IMR-90 (cell line): ENCODE measurements at regions not wholly inside any gene's neighbourhood (a gene's known extent, or its start where the extent isn't known, plus 50 kb on each side); places are given as distances from the start of the nearest gene placed in this dataset.

ENCODE experiments used
- ATAC-seq: fragments of 200-7000 bp; cut with Tn5 transposase; 2 replicates; pipeline ENCODE4 v1.9.1; 2020; ENCODE audit warnings: low read depth, mild to moderate bottlenecking, moderate library complexity
- BruUV-seq: library from RNA; stranded (reverse); fragments of 400-500 nt; replicated peaks from 2 replicates; lab custom pipeline; 2021; lab: Mats Ljungman, UMichigan
- CTCF ChIA-PET: fragments of 300-600 bp; formaldehyde crosslinking; extraction: SDS; loops from one replicate; lab custom pipeline; 2021; ENCODE audit warnings: antibody characterized with exemption; lab: Yijun Ruan, JAX
- POLR2A ChIA-PET: fragments of 300-600 bp; sonication (Branson Sonifier 250); formaldehyde crosslinking; loops from one replicate; lab custom pipeline; 2022; ENCODE audit warnings: antibody characterized with exemption; ENCODE audit not compliant: unreplicated experiment; lab: Charles Lee
- DNase-seq: peaks from one replicate; pipeline ENCODE4 v3.0.0; 2013
- H2AFZ ChIP-seq: replicated peaks from 2 replicates; pipeline ENCODE3; 2013; ENCODE audit warnings: low read length, mild to moderate bottlenecking; ENCODE audit not compliant: poor library complexity
- H2AK5ac ChIP-seq: 2 replicates; pipeline ENCODE4 v1.6.1; 2013; ENCODE audit warnings: low read depth, low read length, inconsistent platforms
- H2AK9ac ChIP-seq: replicated peaks from 2 replicates; pipeline ENCODE3; 2013; ENCODE audit warnings: mild to moderate bottlenecking, low read depth, low read length, moderate library complexity; ENCODE audit not compliant: poor library complexity
- H2BK120ac ChIP-seq: 2 replicates; pipeline ENCODE4 v1.6.1; 2013; ENCODE audit warnings: low read depth, low read length, inconsistent platforms
- H2BK15ac ChIP-seq: 3 replicates; pipeline ENCODE4 v1.6.1; 2013; ENCODE audit warnings: low read depth, low read length, inconsistent platforms
- H2BK20ac ChIP-seq: 2 replicates; pipeline ENCODE4 v1.6.1; 2013; ENCODE audit warnings: low read depth, mild to moderate bottlenecking, inconsistent platforms, low read length, moderate library complexity
- H2BK5ac ChIP-seq: 2 replicates; pipeline ENCODE4 v1.6.1; 2013; ENCODE audit warnings: mild to moderate bottlenecking, low read depth, low read length, inconsistent platforms; ENCODE audit not compliant: poor library complexity, severe bottlenecking
- H3K14ac ChIP-seq: replicated peaks from 2 replicates; pipeline ENCODE4 v1.6.1; 2013; ENCODE audit warnings: low read depth, low read length, inconsistent platforms
- H3K18ac ChIP-seq: 2 replicates; pipeline ENCODE4 v1.6.1; 2013; ENCODE audit warnings: low read depth, low read length, control low read depth
- H3K23ac ChIP-seq: 2 replicates; pipeline ENCODE4 v1.6.1; 2013; ENCODE audit warnings: low read depth, low read length, inconsistent platforms
- H3K27ac ChIP-seq: 2 replicates; pipeline ENCODE4 v1.5.1; 2013; ENCODE audit warnings: mild to moderate bottlenecking, control low read depth, low read length; ENCODE audit not compliant: insufficient read depth
- H3K27me3 ChIP-seq: 2 replicates; pipeline ENCODE4 v1.6.1; 2013; ENCODE audit warnings: low read length; ENCODE audit not compliant: control insufficient read depth, insufficient read depth
- H3K36me3 ChIP-seq: 2 replicates; pipeline ENCODE4 v1.6.1; 2013; ENCODE audit warnings: low read length, mixed read lengths; ENCODE audit not compliant: control insufficient read depth, insufficient read depth
- H3K4ac ChIP-seq: 2 replicates; pipeline ENCODE4 v1.6.1; 2013; ENCODE audit warnings: low read depth, low read length, inconsistent platforms
- H3K4me1 ChIP-seq: 2 replicates; pipeline ENCODE4 v1.6.1; 2013; ENCODE audit warnings: low read length, mixed read lengths; ENCODE audit not compliant: control insufficient read depth, insufficient read depth
- H3K4me2 ChIP-seq: 2 replicates; pipeline ENCODE4 v1.6.1; 2013; ENCODE audit warnings: low read depth, mild to moderate bottlenecking, control low read depth, low read length, moderate library complexity
- H3K4me3 ChIP-seq: 2 replicates; pipeline ENCODE4 v1.5.1; 2013; ENCODE audit warnings: low read depth, mild to moderate bottlenecking, control low read depth, low read length, moderate library complexity; ENCODE audit not compliant: insufficient read depth
- H3K56ac ChIP-seq: 2 replicates; pipeline ENCODE4 v1.6.1; 2013; ENCODE audit warnings: low read length, inconsistent platforms; ENCODE audit not compliant: insufficient read depth; ENCODE audit errors: extremely low read depth
- H3K79me1 ChIP-seq, 2 experiments: 2 replicates each; pipeline ENCODE4 v1.6.1; 2013; ENCODE audit warnings: low read length in 2 of 2, inconsistent platforms in 1 of 2, low read depth in 1 of 2
- H3K9ac ChIP-seq: 2 replicates; pipeline ENCODE4 v1.6.1; 2013; ENCODE audit warnings: low read depth, low read length, control low read depth
- H3K9me1 ChIP-seq: 2 replicates; pipeline ENCODE4 v1.6.1; 2013; ENCODE audit warnings: low read length, inconsistent platforms; ENCODE audit not compliant: insufficient read depth
- H3K9me3 ChIP-seq: 2 replicates; pipeline ENCODE4 v1.6.1; 2013; ENCODE audit warnings: low read length; ENCODE audit not compliant: control insufficient read depth, insufficient read depth
- H4K20me1 ChIP-seq: 2 replicates; pipeline ENCODE4 v1.6.1; 2013; ENCODE audit warnings: low read length, inconsistent platforms; ENCODE audit not compliant: insufficient read depth
- H4K5ac ChIP-seq: 2 replicates; pipeline ENCODE4 v1.6.1; 2013; ENCODE audit warnings: mild to moderate bottlenecking, low read depth, low read length, control low read depth
- H4K8ac ChIP-seq, 2 experiments: 2 replicates each; pipeline ENCODE4 v1.6.1; 2013; ENCODE audit warnings: low read depth in 2 of 2, low read length in 2 of 2, control low read depth in 1 of 2, inconsistent platforms in 1 of 2
- H4K91ac ChIP-seq: 2 replicates; pipeline ENCODE4 v1.6.1; 2013; ENCODE audit warnings: low read depth, low read length, inconsistent platforms; ENCODE audit not compliant: insufficient read depth
- CEBPB ChIP-seq: IDR thresholded peaks from 2 replicates; pipeline ENCODE4 v1.6.1; 2012; ENCODE audit warnings: low read depth, low read length, improper control_type of control experiment
- CHD1 ChIP-seq: IDR thresholded peaks from 2 replicates; pipeline ENCODE4 v1.6.1; 2012; ENCODE audit warnings: low read depth, low read length, improper control_type of control experiment
- FOS ChIP-seq: fragments of 150-350 bp; IDR thresholded peaks from 2 replicates; pipeline ENCODE4 v1.6.1; 2016; ENCODE audit warnings: low read depth, low read length
- MAFK ChIP-seq: IDR thresholded peaks from 2 replicates; pipeline ENCODE4 v1.6.1; 2012; ENCODE audit warnings: low read depth, low read length, improper control_type of control experiment
- MAZ ChIP-seq: IDR thresholded peaks from 2 replicates; pipeline ENCODE4 v1.6.1; 2012; ENCODE audit warnings: low read depth, mild to moderate bottlenecking, low read length, improper control_type of control experiment, moderate library complexity, borderline replicate concordance
- NFE2L2 ChIP-seq: fragments of 150-350 bp; IDR thresholded peaks from 2 replicates; pipeline ENCODE4 v1.6.1; 2016; ENCODE audit warnings: low read depth, mild to moderate bottlenecking, low read length
- POLR2A ChIP-seq: IDR thresholded peaks from 2 replicates; pipeline ENCODE4 v1.6.1; 2012; ENCODE audit warnings: mild to moderate bottlenecking, low read depth, low read length
- RAD21 ChIP-seq: IDR thresholded peaks from 2 replicates; pipeline ENCODE4 v1.6.1; 2012; ENCODE audit warnings: low read length, improper control_type of control experiment
- RCOR1 ChIP-seq: IDR thresholded peaks from 2 replicates; pipeline ENCODE4 v1.6.1; 2012; ENCODE audit warnings: mild to moderate bottlenecking, low read length, improper control_type of control experiment; ENCODE audit not compliant: insufficient replicate concordance
- RFX5 ChIP-seq: IDR thresholded peaks from 2 replicates; pipeline ENCODE4 v1.8.0; 2012; ENCODE audit warnings: low read depth, mild to moderate bottlenecking, low read length, moderate library complexity
- SMC3 ChIP-seq: fragments of 150-350 bp; IDR thresholded peaks from 2 replicates; pipeline ENCODE4 v1.6.1; 2016; ENCODE audit warnings: low read depth, mild to moderate bottlenecking, antibody characterized with exemption, low read length, moderate library complexity
- WGBS, 2 experiments: methylation state at CpG; one replicate each; pipeline versions ENCODE4 v1.1.5 to v1.1.7; 2013; ENCODE audit warnings: missing lambda C conversion rate in 2 of 2; ENCODE audit not compliant: insufficient read length in 1 of 2; ENCODE audit errors: extremely low coverage in 2 of 2; 5-methylcytosine and 5-hydroxymethylcytosine counted together
- dilution Hi-C: fragments of 300-500 bp; cut with HindIII; formaldehyde crosslinking; loops from one replicate; pipeline ENCODE4 v1.14.3; 2018; ENCODE audit warnings: low sequenced_read_pairs; ENCODE audit not compliant: unreplicated experiment
- in situ Hi-C: fragments of 300-500 bp; cut with MboI; formaldehyde crosslinking; loops from 3 replicates; pipeline ENCODE4 v1.14.3; 2019; ENCODE audit warnings: low sequenced_read_pairs, inconsistent platforms, mixed read lengths
- intact Hi-C: fragments of 100-400 bp; cut with micrococcal nuclease; formaldehyde crosslinking; loops from 2 replicates; pipeline ENCODE4 v1.10.0; 2022
- TF ChIP-seq, protein P1 (sequence below): conservative IDR thresholded peaks from 2 replicates; pipeline ENCODE4 v1.5.1; 2012; ENCODE audit warnings: mild to moderate bottlenecking, low read depth, low read length, improper control_type of control experiment
- TF ChIP-seq, protein P2 (sequence below): fragments of 150-350 bp; IDR thresholded peaks from 2 replicates; pipeline ENCODE4 v1.6.1; 2017; ENCODE audit warnings: mild to moderate bottlenecking, antibody characterized with exemption, low read length, low read depth
- TF ChIP-seq, protein P3 (sequence below): fragments of 150-350 bp; IDR thresholded peaks from 2 replicates; pipeline ENCODE4 v1.6.1; 2016; ENCODE audit warnings: low read depth, mild to moderate bottlenecking, low read length, moderate library complexity, borderline replicate concordance

DNA sequence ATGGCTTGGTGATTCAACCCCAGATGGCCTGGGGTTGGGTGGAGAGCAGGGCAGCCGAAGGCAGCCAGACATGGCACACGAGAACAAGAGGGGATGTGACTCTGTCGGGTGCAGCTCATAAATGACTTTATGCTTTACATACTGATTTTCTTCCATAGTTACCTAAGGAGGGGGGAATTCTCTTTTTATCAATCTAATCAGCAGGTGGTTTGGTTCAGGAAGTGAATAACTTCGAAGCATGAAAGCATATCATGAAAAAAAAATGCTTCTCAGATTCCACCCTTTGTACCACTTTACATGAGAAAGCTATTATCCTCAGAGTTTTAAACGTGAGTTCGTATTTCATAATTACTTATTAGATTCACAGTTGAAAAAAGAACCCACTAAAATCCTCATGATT is 908.9 kb upstream of the LCORL start:
- Histone ChIP-seq H3K9me3 (no peaks in the 10 kb centered on the region), H3K56ac (no peak overlapping the region), H3K9me1 (no peaks in the 10 kb centered on the region), H2BK20ac (no peak overlapping the region), H3K4me3 (no peak overlapping the region), H3K4ac (no peak overlapping the region), H2BK5ac (no peak overlapping the region), H3K14ac (no peak overlapping the region), H2BK15ac (no peak overlapping the region), H2AFZ (no peak overlapping the region), H4K5ac (no peak overlapping the region), H3K4me2 (no peak overlapping the region), H2BK120ac (no peak overlapping the region), H3K23ac (no peak overlapping the region), H3K27me3 (no peaks in the 10 kb centered on the region), H4K8ac (no peak overlapping the region), H2AK5ac (no peak overlapping the region), H3K18ac (no peak overlapping the region), H3K36me3 (no peaks in the 10 kb centered on the region), H3K79me1 (no peaks in the 10 kb centered on the region), H3K4me1 (no peaks in the 10 kb centered on the region), H4K20me1 (no peaks in the 10 kb centered on the region), H4K91ac (no peak overlapping the region), H2AK9ac (no peak overlapping the region), H3K9ac (no peak overlapping the region), H3K27ac (no peak overlapping the region)
- no CpG with 5 or more reads among the region's 6 CpGs for WGBS, 2 experiments
- ChIA-PET CTCF (no interaction called here), POLR2A (no interaction called here)
- ATAC-seq (no peak), DNase-seq (no peak)
- intact Hi-C loops = no loop called here
- no TSS peak for BruUV-seq
- dilution Hi-C loops = no loop called here
- no peak for TF ChIP-seq SMC3
- no peak for TF ChIP-seq RAD21
- TF ChIP-seq CEBPB = no peak
- no peak for TF ChIP-seq NFE2L2
- no peak for TF ChIP-seq POLR2A
- TF ChIP-seq, protein P1, sequence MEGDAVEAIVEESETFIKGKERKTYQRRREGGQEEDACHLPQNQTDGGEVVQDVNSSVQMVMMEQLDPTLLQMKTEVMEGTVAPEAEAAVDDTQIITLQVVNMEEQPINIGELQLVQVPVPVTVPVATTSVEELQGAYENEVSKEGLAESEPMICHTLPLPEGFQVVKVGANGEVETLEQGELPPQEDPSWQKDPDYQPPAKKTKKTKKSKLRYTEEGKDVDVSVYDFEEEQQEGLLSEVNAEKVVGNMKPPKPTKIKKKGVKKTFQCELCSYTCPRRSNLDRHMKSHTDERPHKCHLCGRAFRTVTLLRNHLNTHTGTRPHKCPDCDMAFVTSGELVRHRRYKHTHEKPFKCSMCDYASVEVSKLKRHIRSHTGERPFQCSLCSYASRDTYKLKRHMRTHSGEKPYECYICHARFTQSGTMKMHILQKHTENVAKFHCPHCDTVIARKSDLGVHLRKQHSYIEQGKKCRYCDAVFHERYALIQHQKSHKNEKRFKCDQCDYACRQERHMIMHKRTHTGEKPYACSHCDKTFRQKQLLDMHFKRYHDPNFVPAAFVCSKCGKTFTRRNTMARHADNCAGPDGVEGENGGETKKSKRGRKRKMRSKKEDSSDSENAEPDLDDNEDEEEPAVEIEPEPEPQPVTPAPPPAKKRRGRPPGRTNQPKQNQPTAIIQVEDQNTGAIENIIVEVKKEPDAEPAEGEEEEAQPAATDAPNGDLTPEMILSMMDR = no peak
- no peak for TF ChIP-seq FOS
- no peak for TF ChIP-seq CHD1
- TF ChIP-seq MAFK = no peak
- no peak for TF ChIP-seq RCOR1
- TF ChIP-seq, protein P2, sequence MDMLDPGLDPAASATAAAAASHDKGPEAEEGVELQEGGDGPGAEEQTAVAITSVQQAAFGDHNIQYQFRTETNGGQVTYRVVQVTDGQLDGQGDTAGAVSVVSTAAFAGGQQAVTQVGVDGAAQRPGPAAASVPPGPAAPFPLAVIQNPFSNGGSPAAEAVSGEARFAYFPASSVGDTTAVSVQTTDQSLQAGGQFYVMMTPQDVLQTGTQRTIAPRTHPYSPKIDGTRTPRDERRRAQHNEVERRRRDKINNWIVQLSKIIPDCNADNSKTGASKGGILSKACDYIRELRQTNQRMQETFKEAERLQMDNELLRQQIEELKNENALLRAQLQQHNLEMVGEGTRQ = no peak
- no peak for TF ChIP-seq RFX5
- TF ChIP-seq, protein P3, sequence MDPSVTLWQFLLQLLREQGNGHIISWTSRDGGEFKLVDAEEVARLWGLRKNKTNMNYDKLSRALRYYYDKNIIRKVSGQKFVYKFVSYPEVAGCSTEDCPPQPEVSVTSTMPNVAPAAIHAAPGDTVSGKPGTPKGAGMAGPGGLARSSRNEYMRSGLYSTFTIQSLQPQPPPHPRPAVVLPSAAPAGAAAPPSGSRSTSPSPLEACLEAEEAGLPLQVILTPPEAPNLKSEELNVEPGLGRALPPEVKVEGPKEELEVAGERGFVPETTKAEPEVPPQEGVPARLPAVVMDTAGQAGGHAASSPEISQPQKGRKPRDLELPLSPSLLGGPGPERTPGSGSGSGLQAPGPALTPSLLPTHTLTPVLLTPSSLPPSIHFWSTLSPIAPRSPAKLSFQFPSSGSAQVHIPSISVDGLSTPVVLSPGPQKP = no peak
- no peak for TF ChIP-seq MAZ
- in situ Hi-C loops = no loop called here
